ENCODE measurements at regions not wholly inside any gene's neighbourhood (a gene's known extent, or its start where the extent isn't known, plus 50 kb on each side); places are given as distances from the start of the nearest gene placed in this dataset.
A peak's percentile ranks its signal among the peaks of the same experiment; 100 is the strongest.
"Not testable (repeated sequence)": the region's sequence is repeated elsewhere in the genome, so short reads cannot be mapped to it uniquely, and the experiment has no call there.

DNA sequence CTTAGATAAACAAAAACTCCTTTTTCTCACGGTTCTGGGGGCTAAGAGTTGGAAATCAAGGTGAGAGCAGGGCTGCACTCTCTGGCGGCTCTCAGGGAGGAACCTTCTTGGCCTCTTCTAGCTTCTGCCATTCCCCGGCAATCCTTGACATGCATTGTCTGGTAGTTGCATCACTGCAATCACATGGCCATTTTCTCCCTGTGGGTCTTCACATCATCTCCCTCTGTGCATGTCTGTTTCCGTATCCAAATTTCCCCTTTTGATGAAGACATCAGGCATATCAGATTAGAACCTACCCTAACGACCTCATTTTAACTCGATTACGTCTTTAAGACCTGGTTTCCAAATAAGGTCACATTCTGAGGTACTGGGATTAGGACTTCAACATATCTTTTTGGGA lies 129.2 kb upstream of the MAN2A1 start:
- DNase-seq (ENCODE audit: low read depth): no peak
- TF ChIP-seq, protein P1, sequence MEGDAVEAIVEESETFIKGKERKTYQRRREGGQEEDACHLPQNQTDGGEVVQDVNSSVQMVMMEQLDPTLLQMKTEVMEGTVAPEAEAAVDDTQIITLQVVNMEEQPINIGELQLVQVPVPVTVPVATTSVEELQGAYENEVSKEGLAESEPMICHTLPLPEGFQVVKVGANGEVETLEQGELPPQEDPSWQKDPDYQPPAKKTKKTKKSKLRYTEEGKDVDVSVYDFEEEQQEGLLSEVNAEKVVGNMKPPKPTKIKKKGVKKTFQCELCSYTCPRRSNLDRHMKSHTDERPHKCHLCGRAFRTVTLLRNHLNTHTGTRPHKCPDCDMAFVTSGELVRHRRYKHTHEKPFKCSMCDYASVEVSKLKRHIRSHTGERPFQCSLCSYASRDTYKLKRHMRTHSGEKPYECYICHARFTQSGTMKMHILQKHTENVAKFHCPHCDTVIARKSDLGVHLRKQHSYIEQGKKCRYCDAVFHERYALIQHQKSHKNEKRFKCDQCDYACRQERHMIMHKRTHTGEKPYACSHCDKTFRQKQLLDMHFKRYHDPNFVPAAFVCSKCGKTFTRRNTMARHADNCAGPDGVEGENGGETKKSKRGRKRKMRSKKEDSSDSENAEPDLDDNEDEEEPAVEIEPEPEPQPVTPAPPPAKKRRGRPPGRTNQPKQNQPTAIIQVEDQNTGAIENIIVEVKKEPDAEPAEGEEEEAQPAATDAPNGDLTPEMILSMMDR (IDR thresholded peaks at IDR 0.05; ENCODE audit: insufficient read depth, low read depth, low read length, missing control alignments): no peak
- H3K4me3 ChIP-seq (ENCODE audit: low read length): no peak overlapping the region

DNA sequence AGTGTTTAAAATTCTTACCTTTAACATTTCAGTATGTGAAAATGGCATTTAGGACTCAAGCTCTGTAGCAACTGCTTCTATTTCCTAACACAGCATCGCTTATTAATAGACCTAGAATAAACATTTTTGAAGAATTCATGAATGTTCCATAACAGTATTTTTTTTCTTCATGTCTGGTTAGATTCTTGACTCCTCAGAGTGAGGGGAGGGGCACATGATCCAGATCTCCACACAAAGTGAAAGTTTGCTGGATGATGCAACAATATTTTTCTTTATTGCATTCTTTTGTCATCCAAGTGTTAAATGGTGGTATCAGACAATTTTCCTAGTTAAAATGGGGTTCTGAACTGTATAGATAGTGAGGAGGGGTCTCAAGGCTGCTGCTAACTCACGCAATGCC lies 130.8 kb upstream of the MAN2A1 start:
- TF ChIP-seq, protein P1 (IDR thresholded peaks at IDR 0.05; ENCODE audit: insufficient read depth, low read depth, low read length, missing control alignments): no peak
- no peak for DNase-seq (ENCODE audit: low read depth)
- no peak overlapping the region for H3K4me3 ChIP-seq (ENCODE audit: low read length)

GRCh38 chr5:109558364-109558763 lies 131.4 kb upstream of the MAN2A1 start:
- TF ChIP-seq, protein P1 (IDR thresholded peaks at IDR 0.05; ENCODE audit: insufficient read depth, low read depth, low read length, missing control alignments): no peak
- no peak for DNase-seq (ENCODE audit: low read depth)
- H3K4me3 ChIP-seq (ENCODE audit: low read length): no peak overlapping the region

- DNase-seq (ENCODE audit: low read depth): peak; percentile 95
- H3K4me3 ChIP-seq (ENCODE audit: low read length): no peak overlapping the region
- TF ChIP-seq, protein P1 (IDR thresholded peaks at IDR 0.05; ENCODE audit: insufficient read depth, low read depth, low read length, missing control alignments): no peak
These were observed 135.9 kb upstream of the MAN2A1 start for GRCh38 chr5:109553846-109554245.

DNA sequence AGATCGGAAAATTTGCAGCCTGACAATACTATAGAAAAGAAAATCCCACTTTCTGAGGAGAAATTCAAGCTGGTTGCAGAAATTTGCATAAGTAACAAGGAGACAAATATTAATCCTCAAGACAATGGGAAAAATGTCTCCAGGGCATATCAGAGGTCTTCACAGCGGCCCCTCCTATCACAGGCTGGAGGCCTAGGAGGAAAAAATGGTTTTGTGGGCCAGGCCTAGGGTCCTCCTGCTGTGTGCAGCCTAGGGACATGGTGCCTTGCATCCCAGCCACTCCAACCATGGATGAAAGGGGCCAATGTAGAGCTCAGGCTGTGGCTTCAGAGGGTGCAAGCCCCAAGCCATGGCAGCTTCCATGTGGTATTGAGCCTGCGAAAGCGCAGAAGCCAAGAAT lies 138.5 kb upstream of the MAN2A1 start:
- not testable (repeated sequence) for H3K4me3 ChIP-seq (ENCODE audit: low read length); DNase-seq (ENCODE audit: low read depth)

GRCh38 chr5:109550077-109550476 lies 139.7 kb upstream of the MAN2A1 start:
- DNase-seq (ENCODE audit: low read depth): no peak
- H3K4me3 ChIP-seq (ENCODE audit: low read length): no peak overlapping the region
- TF ChIP-seq, protein P1 (IDR thresholded peaks at IDR 0.05; ENCODE audit: insufficient read depth, low read depth, low read length, missing control alignments): no peak

DNA sequence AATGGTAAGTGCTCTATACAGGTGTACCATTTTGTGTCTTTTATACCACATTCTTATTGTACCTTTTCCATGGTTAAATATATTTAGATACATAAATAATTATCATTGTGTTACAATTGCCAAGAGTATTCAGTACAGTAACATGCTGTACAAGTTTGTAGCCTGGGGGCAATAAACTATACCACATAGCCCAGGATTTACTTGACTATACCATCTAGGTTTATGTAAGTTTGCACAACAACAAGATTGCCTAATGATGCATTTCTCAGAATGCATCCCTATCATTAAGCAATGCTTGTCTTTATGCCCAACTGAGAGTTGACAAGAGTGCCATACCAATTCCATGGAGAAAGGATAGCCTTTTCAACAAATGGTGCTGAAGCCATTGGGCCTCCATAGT lies 136.7 kb upstream of the PJA2 start:
- DNase-seq (ENCODE audit: low read depth): peak; percentile 77
- no peak overlapping the region for H3K4me3 ChIP-seq (ENCODE audit: low read length)
- TF ChIP-seq, protein P1 (IDR thresholded peaks at IDR 0.05; ENCODE audit: insufficient read depth, low read depth, low read length, missing control alignments): no peak

DNA sequence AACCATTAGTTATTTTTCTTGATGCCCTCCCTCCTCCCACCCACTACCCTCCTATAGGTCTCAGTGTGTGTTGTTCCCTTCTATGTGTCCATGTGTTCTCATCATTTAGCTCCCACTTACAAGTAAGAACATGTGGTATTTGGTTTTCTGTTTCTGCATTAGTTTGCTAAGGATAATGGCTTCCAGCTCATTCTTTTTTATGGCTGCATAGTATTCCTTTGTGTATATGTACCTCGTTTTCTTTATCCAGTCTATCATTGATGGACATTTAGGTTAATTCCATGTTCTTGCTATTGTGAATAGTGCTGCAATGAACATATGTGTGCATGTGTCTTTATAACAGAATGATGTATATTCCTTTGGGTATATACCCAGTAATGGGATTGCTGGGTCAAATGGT lies 135.1 kb upstream of the PJA2 start:
- not testable (repeated sequence) for H3K4me3 ChIP-seq (ENCODE audit: low read length); DNase-seq (ENCODE audit: low read depth)

DNA sequence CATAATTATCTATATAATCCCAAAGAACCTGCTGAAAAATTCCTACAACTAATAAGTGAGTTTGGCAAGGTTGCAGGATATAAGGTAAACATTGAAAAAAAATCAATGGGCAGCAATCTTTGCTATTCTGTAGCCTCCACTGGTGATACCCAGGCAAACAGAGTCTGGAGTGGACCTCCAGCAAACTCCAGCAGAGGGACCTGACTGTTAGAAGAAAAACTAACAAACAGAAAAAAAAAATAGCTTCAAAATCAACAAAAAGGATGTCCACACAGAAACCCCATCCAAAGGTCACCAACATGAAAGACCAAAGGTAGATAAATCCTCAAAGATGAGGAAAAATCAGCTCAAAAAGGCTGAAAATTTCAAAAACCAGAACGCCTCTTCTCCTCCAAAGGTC lies 128.9 kb upstream of the PJA2 start:
- DNase-seq (ENCODE audit: low read depth); H3K4me3 ChIP-seq (ENCODE audit: low read length): not testable (repeated sequence)

DNA sequence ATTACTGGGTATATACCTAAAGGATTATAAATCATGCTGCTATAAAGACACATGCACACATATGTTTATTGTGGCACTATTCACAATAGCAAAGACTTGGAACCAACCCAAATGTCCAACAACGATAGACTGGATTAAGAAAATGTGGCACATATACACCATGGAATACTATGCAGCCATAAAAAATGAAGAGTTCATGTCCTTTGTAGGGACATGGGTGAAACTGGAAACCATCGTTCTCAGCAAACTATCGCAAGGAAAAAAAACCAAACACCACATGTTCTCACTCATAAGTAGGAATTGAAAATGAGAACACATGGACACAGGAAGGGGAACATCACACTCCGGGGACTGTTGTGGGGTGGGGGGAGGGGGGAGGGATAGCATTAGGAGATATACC lies 125.3 kb upstream of the PJA2 start:
- DNase-seq (ENCODE audit: low read depth); H3K4me3 ChIP-seq (ENCODE audit: low read length): not testable (repeated sequence)

Data from epithelial cell of esophagus (primary cell).